IMR-90 (cell line): ENCODE measurements at regions not wholly inside any gene's neighbourhood (a gene's known extent, or its start where the extent isn't known, plus 50 kb on each side); places are given as distances from the start of the nearest gene placed in this dataset.

Experiments used
- BHLHE40 ChIP-seq: fragments of 150-350 bp; IDR thresholded peaks from 2 replicates; pipeline ENCODE4 v1.6.1; 2016; ENCODE audit warnings: mild to moderate bottlenecking, low read depth, low read length
- MAFK ChIP-seq: IDR thresholded peaks from 2 replicates; pipeline ENCODE4 v1.6.1; 2012; ENCODE audit warnings: low read depth, low read length, improper control_type of control experiment
- MAZ ChIP-seq: IDR thresholded peaks from 2 replicates; pipeline ENCODE4 v1.6.1; 2012; ENCODE audit warnings: low read depth, mild to moderate bottlenecking, low read length, improper control_type of control experiment, moderate library complexity, borderline replicate concordance
- NFE2L2 ChIP-seq: fragments of 150-350 bp; IDR thresholded peaks from 2 replicates; pipeline ENCODE4 v1.6.1; 2016; ENCODE audit warnings: low read depth, mild to moderate bottlenecking, low read length
- POLR2A ChIP-seq: IDR thresholded peaks from 2 replicates; pipeline ENCODE4 v1.6.1; 2012; ENCODE audit warnings: mild to moderate bottlenecking, low read depth, low read length
- RAD21 ChIP-seq: IDR thresholded peaks from 2 replicates; pipeline ENCODE4 v1.6.1; 2012; ENCODE audit warnings: low read length, improper control_type of control experiment
- RCOR1 ChIP-seq: IDR thresholded peaks from 2 replicates; pipeline ENCODE4 v1.6.1; 2012; ENCODE audit warnings: mild to moderate bottlenecking, low read length, improper control_type of control experiment; ENCODE audit not compliant: insufficient replicate concordance
- SMC3 ChIP-seq: fragments of 150-350 bp; IDR thresholded peaks from 2 replicates; pipeline ENCODE4 v1.6.1; 2016; ENCODE audit warnings: low read depth, mild to moderate bottlenecking, antibody characterized with exemption, low read length, moderate library complexity
- TF ChIP-seq, protein P1 (sequence below): conservative IDR thresholded peaks from 2 replicates; pipeline ENCODE4 v1.5.1; 2012; ENCODE audit warnings: mild to moderate bottlenecking, low read depth, low read length, improper control_type of control experiment
- TF ChIP-seq, protein P2 (sequence below): fragments of 150-350 bp; IDR thresholded peaks from 2 replicates; pipeline ENCODE4 v1.6.1; 2017; ENCODE audit warnings: mild to moderate bottlenecking, antibody characterized with exemption, low read length, low read depth
- TF ChIP-seq, protein P3 (sequence below): fragments of 150-350 bp; IDR thresholded peaks from 2 replicates; pipeline ENCODE4 v1.6.1; 2016; ENCODE audit warnings: low read depth, mild to moderate bottlenecking, low read length, moderate library complexity, borderline replicate concordance

DNA sequence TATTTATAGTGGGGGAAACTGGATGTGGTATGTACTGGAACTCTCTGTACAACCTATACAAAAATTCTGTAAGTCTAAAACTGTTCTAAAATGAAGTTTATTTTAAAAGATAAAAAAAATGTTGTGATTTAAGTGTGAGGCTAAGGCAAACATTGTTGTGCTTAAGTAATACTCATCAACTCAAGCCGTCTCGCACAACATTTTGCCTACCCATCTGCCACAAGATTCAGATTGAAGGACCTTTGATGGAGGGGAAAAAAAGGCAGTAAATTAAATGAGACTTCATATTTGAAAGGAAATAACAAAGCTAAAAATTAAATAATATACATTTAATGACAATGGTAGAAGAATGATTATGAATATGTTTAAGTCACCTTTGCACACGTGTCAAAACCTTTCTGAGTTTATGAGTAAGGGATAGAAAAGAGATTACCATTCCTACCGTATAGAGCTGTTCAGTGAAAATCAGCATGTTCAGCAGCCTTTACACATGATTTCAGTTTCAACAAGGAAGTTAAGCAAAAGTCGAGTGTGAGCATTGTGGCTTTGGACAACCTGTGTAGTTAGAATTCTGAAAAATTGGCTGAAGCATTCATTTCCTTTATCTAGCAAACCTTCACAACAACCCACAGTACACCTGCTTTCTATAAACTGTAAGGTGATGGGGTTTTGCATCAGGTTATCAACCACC is 499.3 kb downstream of the IRS1 start:
- TF ChIP-seq, protein P1, sequence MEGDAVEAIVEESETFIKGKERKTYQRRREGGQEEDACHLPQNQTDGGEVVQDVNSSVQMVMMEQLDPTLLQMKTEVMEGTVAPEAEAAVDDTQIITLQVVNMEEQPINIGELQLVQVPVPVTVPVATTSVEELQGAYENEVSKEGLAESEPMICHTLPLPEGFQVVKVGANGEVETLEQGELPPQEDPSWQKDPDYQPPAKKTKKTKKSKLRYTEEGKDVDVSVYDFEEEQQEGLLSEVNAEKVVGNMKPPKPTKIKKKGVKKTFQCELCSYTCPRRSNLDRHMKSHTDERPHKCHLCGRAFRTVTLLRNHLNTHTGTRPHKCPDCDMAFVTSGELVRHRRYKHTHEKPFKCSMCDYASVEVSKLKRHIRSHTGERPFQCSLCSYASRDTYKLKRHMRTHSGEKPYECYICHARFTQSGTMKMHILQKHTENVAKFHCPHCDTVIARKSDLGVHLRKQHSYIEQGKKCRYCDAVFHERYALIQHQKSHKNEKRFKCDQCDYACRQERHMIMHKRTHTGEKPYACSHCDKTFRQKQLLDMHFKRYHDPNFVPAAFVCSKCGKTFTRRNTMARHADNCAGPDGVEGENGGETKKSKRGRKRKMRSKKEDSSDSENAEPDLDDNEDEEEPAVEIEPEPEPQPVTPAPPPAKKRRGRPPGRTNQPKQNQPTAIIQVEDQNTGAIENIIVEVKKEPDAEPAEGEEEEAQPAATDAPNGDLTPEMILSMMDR: no peak
- TF ChIP-seq SMC3: no peak
- TF ChIP-seq, protein P2, sequence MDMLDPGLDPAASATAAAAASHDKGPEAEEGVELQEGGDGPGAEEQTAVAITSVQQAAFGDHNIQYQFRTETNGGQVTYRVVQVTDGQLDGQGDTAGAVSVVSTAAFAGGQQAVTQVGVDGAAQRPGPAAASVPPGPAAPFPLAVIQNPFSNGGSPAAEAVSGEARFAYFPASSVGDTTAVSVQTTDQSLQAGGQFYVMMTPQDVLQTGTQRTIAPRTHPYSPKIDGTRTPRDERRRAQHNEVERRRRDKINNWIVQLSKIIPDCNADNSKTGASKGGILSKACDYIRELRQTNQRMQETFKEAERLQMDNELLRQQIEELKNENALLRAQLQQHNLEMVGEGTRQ: no peak
- TF ChIP-seq, protein P3, sequence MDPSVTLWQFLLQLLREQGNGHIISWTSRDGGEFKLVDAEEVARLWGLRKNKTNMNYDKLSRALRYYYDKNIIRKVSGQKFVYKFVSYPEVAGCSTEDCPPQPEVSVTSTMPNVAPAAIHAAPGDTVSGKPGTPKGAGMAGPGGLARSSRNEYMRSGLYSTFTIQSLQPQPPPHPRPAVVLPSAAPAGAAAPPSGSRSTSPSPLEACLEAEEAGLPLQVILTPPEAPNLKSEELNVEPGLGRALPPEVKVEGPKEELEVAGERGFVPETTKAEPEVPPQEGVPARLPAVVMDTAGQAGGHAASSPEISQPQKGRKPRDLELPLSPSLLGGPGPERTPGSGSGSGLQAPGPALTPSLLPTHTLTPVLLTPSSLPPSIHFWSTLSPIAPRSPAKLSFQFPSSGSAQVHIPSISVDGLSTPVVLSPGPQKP: no peak
- TF ChIP-seq NFE2L2: no peak
- TF ChIP-seq POLR2A: no peak
- TF ChIP-seq MAZ: no peak
- no peak for TF ChIP-seq BHLHE40
- no peak for TF ChIP-seq MAFK
- no peak for TF ChIP-seq RCOR1
- no peak for TF ChIP-seq RAD21
